Panc1 (cell line): ENCODE measurements at regions not wholly inside any gene's neighbourhood (a gene's known extent, or its start where the extent isn't known, plus 50 kb on each side); places are given as distances from the start of the nearest gene placed in this dataset.

Experiments
- ATAC-seq: fragments of 200-7000 bp; cut with Tn5 transposase; 2 replicates; pipeline ENCODE4 v1.9.1; 2020; ENCODE audit warnings: mild to moderate bottlenecking, moderate library complexity
- BruUV-seq: library from RNA; stranded (reverse); fragments of 400-500 nt; replicated peaks from 2 replicates; lab custom pipeline; 2021; lab: Mats Ljungman, UMichigan
- CTCF ChIA-PET: fragments of 300-600 bp; sonication (Branson Sonifier 250); formaldehyde crosslinking; loops from one replicate; lab custom pipeline; 2022; ENCODE audit warnings: antibody characterized with exemption; lab: Charles Lee
- POLR2A ChIA-PET: fragments of 300-600 bp; sonication (Branson Sonifier 250); formaldehyde crosslinking; loops from one replicate; lab custom pipeline; 2022; ENCODE audit warnings: antibody characterized with exemption; lab: Charles Lee
- DNase-seq: peaks from one replicate; pipeline ENCODE4 v3.0.0-alpha.2; 2010; ENCODE audit warnings: low read depth, low spot score
- H3K27ac ChIP-seq: 2 replicates; pipeline ENCODE4 v1.5.1; 2011; ENCODE audit warnings: mild to moderate bottlenecking, low read length, inconsistent platforms
- H3K27me3 ChIP-seq: fragments of 200-500 bp; sonication (Bioruptor generic); 2 replicates; pipeline ENCODE4 v1.6.0; 2014; ENCODE audit warnings: low read length, inconsistent platforms; ENCODE audit not compliant: control insufficient read depth, insufficient read depth
- H3K36me3 ChIP-seq: fragments of 200-500 bp; sonication (Bioruptor generic); 2 replicates; pipeline ENCODE4 v1.5.1; 2014; ENCODE audit warnings: inconsistent platforms, mild to moderate bottlenecking, low read length, moderate library complexity; ENCODE audit not compliant: control insufficient read depth, insufficient read depth
- H3K4me1 ChIP-seq: 2 replicates; pipeline ENCODE4 v1.5.1; 2011; ENCODE audit warnings: inconsistent platforms, mild to moderate bottlenecking, low read length, moderate library complexity; ENCODE audit not compliant: control insufficient read depth, insufficient read depth
- H3K4me3 ChIP-seq, 2 experiments: 2 replicates each; pipeline ENCODE4 v1.5.1; 2011 to 2012; ENCODE audit warnings: low read depth in 2 of 2, low read length in 2 of 2, mild to moderate bottlenecking in 2 of 2, inconsistent platforms in 1 of 2, moderate library complexity in 1 of 2
- H3K9me3 ChIP-seq: fragments of 200-500 bp; sonication (Bioruptor generic); 2 replicates; pipeline ENCODE4 v1.5.1; 2014; ENCODE audit warnings: low read depth, mild to moderate bottlenecking, inconsistent platforms, low read length, moderate library complexity; ENCODE audit not compliant: control insufficient read depth, insufficient read depth
- CTCF ChIP-seq: fragments of 450-650 bp; IDR thresholded peaks from 2 replicates; pipeline ENCODE4 v1.5.1; 2017; ENCODE audit warnings: mild to moderate bottlenecking
- POLR2AphosphoS5 ChIP-seq: IDR thresholded peaks from 2 replicates; pipeline ENCODE4 v1.6.1; 2012; ENCODE audit warnings: mild to moderate bottlenecking, low read depth, low read length, moderate library complexity
- REST ChIP-seq, 2 experiments: IDR thresholded peaks; 2 replicates each; pipeline ENCODE4 v1.6.1; 2011 to 2012; ENCODE audit warnings: low read depth in 2 of 2, control low read depth in 1 of 2, low read length in 1 of 2, mild to moderate bottlenecking in 1 of 2, moderate library complexity in 1 of 2; ENCODE audit not compliant: insufficient read depth in 1 of 2
- SIN3A ChIP-seq: IDR thresholded peaks from 2 replicates; pipeline ENCODE4 v1.6.1; 2012; ENCODE audit warnings: low read depth, mild to moderate bottlenecking, low read length, moderate library complexity, borderline replicate concordance; ENCODE audit not compliant: insufficient read depth
- TCF7L2 ChIP-seq: IDR thresholded peaks from 2 replicates; pipeline ENCODE4 v1.6.1; 2011; ENCODE audit warnings: mild to moderate bottlenecking, low read depth, low read length, inconsistent platforms
- in situ Hi-C: cut with HindIII; loops from 2 replicates; pipeline ENCODE4 v1.10.0; 2016; ENCODE audit warnings: low sequenced_read_pairs, low pct_unique_long_range_greater_than_20kb
- intact Hi-C: fragments of 100-400 bp; cut with micrococcal nuclease; formaldehyde crosslinking; loops from one replicate; pipeline ENCODE4 v1.10.0; 2022; ENCODE audit not compliant: unreplicated experiment

GRCh38 chr9:89655990-89656657 lies 51.3 kb downstream of the GADD45G start:
- TF ChIP-seq POLR2AphosphoS5: no peak
- no peak for TF ChIP-seq TCF7L2
- no peak for TF ChIP-seq CTCF
- TF ChIP-seq SIN3A: no peak
- TF ChIP-seq REST (IDR thresholded peaks at IDR 0.05; ENCODE audit: insufficient read depth in 1 of 2, low read depth in 2 of 2, low read length in 1 of 2): no peak
- POLR2A ChIA-PET: no interaction called here
- Histone ChIP-seq H3K36me3 (no peaks in the 10 kb centered on the region), H3K27ac (no peak overlapping the region), H3K27me3 (no peaks in the 10 kb centered on the region), H3K4me3 (no peak overlapping the region), H3K9me3 (no peaks in the 10 kb centered on the region), H3K4me1 (no peaks in the 10 kb centered on the region)
- BruUV-seq: no TSS peak
- in situ Hi-C loops (no loop called here), intact Hi-C loops (no loop called here)
- ATAC-seq (no peak), DNase-seq (no peak)
- CTCF ChIA-PET: no interaction called here

GRCh38 chr9:89657295-89657694 lies 52.5 kb downstream of the GADD45G start:
- TF ChIP-seq REST (IDR thresholded peaks at IDR 0.05; ENCODE audit: insufficient read depth in 1 of 2, low read depth in 2 of 2, low read length in 1 of 2): no peak
- intact Hi-C loops (no loop called here), in situ Hi-C loops (no loop called here)
- H3K36me3 ChIP-seq: no peaks in the 10 kb centered on the region
- POLR2A ChIA-PET: no interaction called here
- H3K4me1 ChIP-seq: no peaks in the 10 kb centered on the region
- BruUV-seq: no TSS peak
- no peaks in the 10 kb centered on the region for H3K9me3 ChIP-seq
- no peak overlapping the region for H3K4me3 ChIP-seq
- no peak overlapping the region for H3K27ac ChIP-seq
- DNase-seq (no peak), ATAC-seq (no peak)
- H3K27me3 ChIP-seq: no peaks in the 10 kb centered on the region
- CTCF ChIA-PET: no interaction called here
